GM19328 (cell line): ENCODE measurements at regions not wholly inside any gene's neighbourhood (a gene's known extent, or its start where the extent isn't known, plus 50 kb on each side); places are given as distances from the start of the nearest gene placed in this dataset.
"Not testable (repeated sequence)": the region's sequence is repeated elsewhere in the genome, so short reads cannot be mapped to it uniquely, and the experiment has no call there.

Experiments used
- ATAC-seq: cut with Tn5 transposase; IDR thresholded peaks from one replicate; pipeline ENCODE4 v1.9.1; 2021; ENCODE audit warnings: mild to moderate bottlenecking, moderate library complexity; ENCODE audit not compliant: unreplicated experiment

DNA sequence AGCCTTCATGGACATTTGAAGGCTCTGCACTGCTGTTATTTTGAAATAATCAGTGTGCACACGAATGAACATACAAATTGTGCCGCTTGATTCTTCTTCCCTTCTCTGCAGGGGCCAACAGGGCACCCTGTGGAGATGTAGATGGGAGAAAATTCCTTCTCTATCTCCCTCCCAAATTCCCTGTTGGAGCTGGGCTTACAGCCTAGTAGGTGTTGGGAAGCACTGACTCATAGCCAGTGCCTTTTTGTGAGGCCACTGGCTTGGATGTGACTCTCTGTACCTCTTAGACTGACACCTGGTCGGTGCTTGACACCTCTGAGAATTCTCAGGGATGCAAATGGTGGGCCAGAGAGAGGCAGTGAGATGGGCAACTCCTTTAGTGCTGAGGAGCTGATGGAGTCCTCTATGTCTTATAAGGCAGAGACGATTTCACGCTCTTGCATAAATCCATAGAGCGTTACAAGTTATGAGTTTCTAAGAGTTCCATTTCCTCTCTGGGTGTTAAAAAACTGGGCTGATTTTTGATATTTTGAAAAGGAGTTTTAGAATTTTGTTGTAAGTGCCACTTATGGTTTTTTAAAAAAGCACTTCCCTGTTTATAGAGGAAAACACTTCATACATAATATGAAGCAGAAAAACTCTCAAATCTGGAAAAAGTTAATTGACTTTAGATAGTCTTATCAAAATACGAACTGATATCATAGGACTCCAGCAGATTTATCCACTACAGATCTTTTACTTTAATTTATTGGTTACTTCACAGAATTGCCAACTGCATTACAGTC is 89.8 kb upstream of the MAP3K7 start:
- no peak for ATAC-seq

DNA sequence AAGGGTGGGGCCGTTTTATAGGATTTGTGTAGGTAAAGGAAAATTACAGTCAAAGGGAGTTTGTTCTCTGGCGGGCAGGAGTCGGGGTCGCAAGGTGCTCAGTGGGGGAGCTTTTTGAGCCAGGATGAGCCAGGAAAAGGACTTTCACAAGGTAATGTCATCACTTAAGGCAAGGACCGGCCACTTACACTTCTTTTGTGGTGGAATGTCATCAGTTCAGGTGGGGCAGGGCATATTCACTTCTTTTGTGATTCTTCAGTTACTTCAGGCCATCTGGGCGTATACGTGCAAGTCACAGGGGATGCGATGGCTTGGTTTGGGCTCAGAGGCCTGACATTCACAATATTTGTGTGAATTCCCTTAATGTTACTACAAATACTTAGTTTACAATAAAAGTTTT is 88.2 kb upstream of the MAP3K7 start:
- not testable (repeated sequence) for ATAC-seq

DNA sequence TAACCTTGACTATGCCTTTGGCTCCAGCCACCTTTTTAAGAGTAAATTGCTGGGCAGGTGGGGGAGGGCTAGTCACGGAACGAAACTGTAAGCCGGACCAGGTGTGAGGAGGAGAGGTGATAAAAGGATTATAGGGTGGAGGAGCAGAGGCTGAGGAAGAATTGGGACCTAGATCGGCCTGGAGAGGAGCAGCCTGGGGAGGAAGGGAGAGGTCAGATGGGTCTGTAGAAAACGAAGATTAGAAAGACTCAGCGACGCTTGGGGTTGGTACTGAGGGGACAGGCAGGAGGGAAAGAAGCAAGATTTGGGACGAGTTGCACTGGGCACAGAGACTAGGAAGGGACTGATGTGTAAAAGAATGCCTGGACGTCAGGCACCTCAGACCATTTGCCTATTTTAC is 87.2 kb upstream of the MAP3K7 start:
- not testable (repeated sequence) for ATAC-seq

DNA sequence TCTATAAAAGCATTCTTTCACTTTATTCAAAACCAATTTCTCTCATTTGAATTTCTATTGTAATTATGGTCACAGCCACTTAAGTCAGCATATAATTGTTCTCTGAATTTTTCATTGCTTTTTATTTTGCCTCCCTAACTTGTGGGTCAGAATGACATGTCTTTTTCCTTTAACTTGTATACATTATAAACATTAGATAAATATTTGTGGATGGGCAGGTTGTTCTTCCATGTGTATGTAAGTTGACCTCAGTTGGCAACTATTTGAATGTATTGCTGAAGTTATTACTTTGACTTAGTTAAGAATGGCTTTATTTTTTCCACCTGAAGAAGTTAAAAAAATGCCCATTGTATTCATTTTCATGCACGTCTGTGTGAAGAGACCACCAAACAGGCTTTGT is 83.0 kb upstream of the MAP3K7 start:
- ATAC-seq = no peak

DNA sequence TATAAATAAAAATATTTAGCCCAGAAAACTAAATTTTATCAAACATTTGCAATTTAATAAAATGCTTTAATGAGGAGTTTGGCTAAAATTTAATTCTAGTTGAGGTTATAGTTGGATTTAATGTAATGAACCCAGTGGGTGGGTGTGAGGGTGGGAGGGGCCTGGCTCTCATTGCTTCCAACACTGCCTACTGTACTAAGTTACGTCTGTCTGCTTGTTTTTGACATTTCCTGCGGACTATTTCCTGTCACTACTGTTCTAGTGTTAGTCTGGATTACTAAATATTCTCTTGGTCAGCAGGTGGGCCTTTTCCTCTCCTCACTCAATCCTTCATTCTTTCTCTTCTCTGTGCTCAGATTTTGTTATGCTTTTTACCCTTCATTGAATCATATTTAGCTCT is 82.5 kb upstream of the MAP3K7 start:
- ATAC-seq = no peak

DNA sequence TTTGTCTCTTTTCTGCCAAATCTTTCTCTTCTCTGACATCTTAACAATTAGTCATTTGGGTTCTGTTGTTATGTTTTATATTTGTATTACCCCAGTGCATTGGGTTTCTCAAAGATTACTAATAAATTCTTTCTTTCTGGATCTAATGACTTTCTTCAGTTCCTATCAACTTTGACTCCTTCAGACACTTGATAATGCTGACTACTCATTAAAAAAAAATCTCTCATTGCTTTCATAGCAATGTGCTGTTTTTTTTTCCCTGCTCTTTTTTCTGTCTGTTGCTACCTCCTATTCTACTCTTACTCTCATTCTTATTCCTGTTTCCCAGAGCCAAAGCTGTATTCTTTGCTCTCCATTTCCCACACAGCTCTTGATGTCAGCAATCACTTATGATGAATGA is 81.3 kb upstream of the MAP3K7 start:
- ATAC-seq = no peak

DNA sequence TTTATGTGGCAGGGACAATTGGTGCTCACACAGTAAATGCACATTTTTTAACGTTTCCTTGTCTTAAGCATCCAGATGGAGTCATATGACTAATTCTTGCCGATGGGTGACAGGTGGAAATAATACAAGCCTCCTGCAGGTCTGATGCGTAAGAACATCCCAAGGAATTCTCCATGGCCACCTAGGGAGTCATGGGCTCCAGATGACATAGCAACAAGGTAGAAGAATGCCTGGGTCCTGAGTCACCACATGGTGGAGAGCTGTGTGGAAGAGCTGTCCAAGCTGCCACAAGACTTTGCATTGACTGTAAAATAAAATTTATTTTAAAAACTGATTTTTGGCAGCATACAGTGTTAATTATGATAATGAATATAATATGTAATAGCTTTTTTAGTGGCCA is 77.0 kb upstream of the MAP3K7 start:
- no peak for ATAC-seq

DNA sequence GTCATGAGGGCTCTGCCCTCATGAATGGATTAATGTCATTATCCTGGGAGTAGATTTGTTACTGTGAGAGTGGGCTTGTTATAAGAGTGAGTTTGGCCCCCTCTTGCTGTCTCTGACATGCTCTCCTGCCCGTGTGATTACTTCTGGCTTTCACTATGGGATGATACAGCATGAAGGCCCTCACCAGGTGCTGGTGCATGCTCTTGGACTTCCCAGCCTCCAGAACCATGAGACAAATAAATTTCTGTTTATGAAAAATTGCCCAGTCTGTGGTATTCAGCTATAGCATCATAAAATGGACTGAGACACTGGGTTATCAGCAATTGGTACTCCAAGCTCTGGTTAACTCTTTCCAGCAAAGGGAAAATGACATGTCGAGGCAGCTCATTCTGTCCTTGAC is 76.2 kb upstream of the MAP3K7 start:
- no peak for ATAC-seq

DNA sequence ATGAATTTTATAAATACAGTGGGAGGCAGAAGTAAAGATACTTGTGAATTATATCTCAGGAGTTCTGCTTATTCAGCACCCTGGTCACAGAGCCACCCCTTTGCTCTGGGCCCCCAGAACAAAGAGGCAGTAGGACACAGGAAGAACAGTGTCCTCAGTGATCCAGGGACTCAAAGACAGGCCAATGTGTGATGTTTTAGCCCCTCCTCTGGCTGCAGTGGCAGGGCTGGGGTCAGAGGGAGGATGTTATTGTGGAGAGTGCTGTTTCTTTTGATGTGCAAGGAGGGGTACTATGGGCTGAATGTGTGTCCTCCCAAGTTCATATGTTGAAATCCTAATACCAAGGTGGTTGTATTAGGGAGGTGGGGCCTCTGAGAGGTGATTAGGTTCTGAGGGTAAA is 74.1 kb upstream of the MAP3K7 start:
- no peak for ATAC-seq

DNA sequence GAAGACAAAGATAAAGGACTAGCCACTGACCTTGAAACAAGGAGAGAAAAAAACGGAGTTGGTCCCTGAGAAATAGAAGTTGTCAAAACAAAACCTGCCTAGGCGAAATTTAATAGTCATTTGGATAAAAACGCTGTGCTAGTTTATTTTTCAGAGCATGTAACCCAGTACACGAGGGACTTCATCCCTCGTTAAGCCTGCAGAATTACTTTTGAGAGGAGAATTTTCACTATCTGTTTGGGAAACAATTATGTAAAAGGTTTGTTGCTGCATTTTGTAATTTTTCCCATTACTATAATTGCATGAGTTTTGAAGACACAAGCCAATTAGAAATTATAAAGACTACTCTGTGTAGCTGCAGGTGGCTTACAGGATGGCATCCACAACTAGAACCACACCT is 71.6 kb upstream of the MAP3K7 start:
- no peak for ATAC-seq

DNA sequence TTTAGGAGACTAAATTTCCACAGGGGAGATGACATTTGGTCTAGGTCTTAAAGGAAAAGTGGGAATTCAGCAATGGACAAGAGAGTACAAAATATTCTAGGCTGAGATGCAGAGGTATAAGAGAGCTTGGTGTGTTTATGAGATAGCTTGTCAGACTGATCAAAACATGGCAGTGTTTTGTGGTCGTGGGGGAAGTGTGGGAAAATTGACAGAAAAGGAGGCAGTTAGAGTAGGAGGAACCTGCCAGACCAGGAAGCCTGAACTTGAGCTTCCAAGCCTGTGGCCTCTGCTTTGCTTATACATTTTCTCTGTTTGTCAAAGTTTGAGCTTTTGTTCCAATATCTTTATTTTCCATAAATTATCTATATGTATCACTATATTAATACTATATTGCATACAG is 69.5 kb upstream of the MAP3K7 start:
- ATAC-seq = no peak

DNA sequence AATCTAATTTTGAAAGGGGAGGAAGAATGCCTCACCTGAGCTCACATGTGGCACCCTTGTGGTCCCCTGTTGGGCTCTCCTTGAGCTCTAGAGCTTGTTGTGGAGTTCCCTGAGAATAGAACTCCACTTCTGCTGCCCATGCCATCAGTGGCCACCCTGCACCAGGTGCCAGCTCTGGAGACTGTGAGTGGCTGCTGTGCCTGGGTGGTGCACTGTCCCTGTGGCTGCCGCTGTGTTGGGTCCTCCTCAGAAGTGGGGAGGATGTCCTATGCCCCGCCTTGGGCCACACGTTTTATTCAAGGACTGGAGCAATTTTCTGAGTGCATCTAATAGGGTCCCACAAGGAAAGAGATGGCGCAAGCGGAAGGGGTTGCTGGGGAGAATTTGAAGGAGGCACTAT is 67.9 kb upstream of the MAP3K7 start:
- ATAC-seq = no peak

DNA sequence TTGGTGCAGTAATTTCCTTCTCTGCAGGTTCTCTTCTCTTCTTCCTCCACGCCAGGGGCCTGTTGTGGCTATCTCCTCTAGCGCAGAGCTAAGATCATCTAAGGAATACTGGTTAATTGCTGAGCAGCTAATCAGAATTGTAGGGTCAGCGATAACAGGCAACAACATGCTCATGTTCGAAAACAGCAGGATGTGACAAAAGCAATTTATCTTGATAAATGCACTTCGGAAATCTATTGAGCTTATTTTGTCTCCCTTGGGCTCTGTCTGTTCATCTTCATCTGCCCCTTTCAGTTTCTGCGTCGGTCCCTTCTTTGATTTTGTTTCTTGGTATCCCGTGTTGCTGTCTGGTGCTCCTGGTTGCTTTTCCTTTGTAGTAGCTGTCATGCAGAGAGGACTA is 67.3 kb upstream of the MAP3K7 start:
- ATAC-seq = no peak

DNA sequence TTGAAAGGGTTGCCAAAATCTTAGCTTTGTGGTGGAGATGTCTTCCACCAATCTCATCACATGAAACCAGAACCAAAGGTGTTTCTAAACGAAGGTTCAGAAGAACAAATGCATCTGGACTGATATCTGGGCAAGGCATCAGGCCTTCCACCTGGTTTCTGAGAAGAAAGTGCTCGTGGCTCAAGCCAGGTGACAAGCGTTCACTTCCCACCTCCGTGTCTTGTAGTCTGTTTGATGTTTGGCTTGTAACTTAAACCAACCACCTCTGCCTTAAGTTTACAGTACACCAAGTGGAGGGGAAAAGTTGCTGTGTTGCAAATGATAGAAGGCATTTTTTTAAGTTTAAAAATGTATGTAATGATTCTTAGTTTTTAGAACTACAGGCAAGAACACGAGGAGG is 66.9 kb upstream of the MAP3K7 start:
- no peak for ATAC-seq

DNA sequence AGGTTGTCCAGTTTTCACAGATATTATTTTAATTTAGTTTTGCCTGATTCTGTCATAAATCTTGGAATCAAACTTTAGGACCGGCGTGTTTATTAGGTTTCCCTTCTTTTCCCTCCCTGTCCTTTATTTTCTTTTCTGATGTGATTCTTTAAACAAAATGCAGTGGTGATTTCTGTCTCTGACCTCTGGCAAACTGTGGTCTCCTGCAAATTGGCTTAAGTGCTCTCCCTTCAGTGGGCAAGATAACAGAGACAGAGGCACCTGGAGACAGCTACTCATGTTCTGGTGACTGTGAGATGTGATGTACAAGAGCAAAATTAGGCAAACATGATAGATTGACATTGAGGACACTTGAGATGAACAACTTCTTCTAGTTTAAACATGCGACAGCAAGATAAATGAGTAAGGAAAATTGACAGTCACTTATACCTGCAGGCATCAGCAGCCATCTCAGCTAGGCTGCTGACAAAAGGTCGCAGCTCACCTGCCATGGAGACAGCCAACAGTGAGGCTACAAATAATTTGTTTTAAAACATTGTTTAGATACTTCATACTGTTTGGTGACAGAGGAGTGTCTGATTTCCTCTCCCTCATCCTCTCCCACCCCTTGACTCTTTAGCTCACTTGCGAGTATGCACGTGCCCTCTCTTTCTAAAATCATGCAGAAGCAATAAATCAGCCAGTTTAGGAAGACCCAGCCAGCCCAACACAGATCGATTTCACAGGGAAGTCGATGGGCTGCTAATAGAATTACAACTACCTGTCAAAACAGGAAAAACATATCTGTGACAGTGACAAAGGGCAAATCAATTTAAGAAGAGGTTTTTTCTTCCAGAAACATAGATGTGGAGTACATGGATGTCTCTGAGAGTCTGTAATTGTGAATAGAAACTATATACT is 63.4 kb upstream of the MAP3K7 start:
- ATAC-seq = no peak

DNA sequence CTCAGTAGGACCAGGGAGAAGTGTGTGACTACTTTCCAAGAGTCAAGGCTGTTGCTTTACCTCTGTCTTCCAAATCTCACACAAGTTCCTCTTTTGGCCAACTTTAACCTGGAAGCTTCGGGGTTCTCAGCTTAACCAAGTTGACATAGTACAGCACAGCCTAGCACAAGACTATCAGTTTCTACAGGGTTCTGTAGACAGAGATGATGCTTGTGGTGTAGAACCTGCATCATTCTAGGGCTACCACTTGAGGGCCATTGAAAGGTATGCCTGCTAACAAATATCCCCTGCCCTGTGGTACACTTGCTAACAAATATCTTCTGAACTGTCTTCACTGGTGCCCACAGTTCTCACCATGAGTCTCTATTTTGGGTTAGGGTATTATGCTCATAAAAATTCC is 62.0 kb upstream of the MAP3K7 start:
- no peak for ATAC-seq

DNA sequence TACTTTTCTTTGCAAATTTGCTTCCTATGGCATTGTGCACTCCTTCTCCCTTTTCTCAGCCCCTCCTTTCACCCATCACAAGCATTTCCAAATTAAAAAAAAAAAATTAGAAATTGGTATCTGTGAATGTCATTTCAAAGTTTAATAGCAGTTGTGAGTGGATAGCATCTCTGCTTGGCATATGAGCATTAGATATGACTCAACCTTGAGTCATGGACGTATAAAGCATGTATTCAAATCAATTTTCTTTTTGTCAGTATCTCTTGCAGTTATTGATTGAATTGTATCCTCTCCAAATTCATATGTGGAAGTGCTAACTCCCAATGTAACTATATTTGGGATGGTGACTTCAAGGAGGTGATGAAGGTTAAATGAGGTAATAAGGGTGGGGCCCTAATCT is 60.1 kb upstream of the MAP3K7 start:
- ATAC-seq = no peak

DNA sequence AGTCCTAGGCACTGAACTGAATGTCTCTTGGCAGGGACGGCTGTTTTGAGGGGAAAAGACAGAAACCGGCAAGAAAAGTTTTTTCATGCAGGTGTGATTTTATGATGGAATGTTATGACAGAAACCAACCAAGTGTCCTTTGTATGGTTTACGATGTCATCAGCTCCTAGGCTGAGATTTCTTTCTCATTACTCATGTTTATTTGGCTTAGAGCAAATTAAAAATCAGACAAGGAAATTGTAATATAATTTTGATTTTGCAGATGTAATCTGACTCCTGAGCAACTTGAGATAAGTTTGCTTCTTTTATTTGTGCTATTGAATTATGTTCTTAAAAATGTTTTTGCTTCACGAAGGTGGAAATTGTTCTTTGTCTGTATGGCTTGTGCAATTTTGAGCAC is 58.8 kb upstream of the MAP3K7 start:
- ATAC-seq = no peak

DNA sequence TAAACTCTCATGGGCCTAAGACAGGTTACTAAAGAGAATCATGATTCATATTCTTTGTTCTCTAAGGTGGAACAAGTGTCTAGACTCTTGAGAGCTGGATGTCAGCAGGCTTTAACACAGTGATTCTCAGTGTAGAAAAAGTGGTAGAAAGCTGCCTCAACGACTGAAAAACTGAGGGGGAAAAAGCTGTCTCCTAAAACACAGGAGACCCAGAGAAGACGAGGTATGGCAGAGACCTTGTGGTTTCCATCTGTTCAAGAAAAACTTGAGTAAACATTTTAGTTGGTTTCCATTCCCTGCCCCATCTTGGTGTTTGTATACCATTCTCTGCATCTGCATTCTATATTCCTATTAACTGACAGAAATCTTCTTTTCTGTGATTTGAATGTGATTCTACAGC is 57.6 kb upstream of the MAP3K7 start:
- ATAC-seq = no peak

DNA sequence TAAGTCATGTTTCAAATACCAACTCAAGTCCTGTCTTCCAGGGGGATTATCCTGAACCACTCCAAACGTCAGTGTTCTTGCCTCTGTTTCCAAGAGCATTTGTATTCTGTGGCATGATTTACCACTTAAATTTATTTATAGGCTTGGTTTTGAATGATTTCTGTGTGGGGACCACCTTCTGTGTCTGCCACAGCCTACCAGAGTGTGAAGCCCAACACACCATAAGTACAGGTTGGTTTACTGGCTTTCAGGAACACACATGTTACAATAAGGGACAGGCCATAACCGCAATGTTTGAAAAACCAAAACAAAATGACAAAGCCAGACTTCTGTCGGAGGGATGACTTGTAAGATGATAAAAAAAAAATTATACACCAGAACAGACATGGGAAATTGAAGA is 56.5 kb upstream of the MAP3K7 start:
- no peak for ATAC-seq

DNA sequence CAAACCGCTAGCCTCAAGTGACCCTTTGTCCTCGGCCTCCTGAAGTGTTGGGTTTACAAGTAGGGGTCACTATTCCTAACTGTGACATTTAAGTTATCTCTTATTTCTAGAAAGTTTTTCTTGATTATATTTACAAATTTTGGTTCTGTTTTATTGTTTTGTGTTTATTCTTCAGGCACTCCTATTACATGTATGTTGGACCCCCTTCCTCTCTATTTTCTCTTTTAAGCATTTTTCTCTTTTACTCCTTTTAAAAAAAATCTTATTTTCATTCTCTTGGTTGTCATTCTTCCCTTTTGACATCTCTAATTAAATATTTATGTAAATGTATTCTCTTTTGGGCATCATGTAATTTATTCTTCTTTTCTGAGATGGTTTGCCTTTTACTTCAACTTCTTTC is 50.4 kb upstream of the MAP3K7 start:
- no peak for ATAC-seq
